VCaP (cell line): ENCODE measurements at regions not wholly inside any gene's neighbourhood (a gene's known extent, or its start where the extent isn't known, plus 50 kb on each side); places are given as distances from the start of the nearest gene placed in this dataset.

ENCODE experiments used
- H3K27ac ChIP-seq: fragments of 450-650 bp; 2 replicates; pipeline ENCODE4 v1.5.1; 2017
- TF ChIP-seq, protein P1 (sequence below): fragments of 450-650 bp; conservative IDR thresholded peaks from 2 replicates; pipeline ENCODE4 v1.5.1; 2017; ENCODE audit warnings: mild to moderate bottlenecking, moderate library complexity

GRCh38 chr1:29889776-29890175 lies 653.5 kb downstream of the PTPRU start:
- no peak overlapping the region for H3K27ac ChIP-seq
- TF ChIP-seq, protein P1, sequence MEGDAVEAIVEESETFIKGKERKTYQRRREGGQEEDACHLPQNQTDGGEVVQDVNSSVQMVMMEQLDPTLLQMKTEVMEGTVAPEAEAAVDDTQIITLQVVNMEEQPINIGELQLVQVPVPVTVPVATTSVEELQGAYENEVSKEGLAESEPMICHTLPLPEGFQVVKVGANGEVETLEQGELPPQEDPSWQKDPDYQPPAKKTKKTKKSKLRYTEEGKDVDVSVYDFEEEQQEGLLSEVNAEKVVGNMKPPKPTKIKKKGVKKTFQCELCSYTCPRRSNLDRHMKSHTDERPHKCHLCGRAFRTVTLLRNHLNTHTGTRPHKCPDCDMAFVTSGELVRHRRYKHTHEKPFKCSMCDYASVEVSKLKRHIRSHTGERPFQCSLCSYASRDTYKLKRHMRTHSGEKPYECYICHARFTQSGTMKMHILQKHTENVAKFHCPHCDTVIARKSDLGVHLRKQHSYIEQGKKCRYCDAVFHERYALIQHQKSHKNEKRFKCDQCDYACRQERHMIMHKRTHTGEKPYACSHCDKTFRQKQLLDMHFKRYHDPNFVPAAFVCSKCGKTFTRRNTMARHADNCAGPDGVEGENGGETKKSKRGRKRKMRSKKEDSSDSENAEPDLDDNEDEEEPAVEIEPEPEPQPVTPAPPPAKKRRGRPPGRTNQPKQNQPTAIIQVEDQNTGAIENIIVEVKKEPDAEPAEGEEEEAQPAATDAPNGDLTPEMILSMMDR, result no peak

- H3K27ac ChIP-seq, result no peak overlapping the region
- TF ChIP-seq, protein P1, result no peak
Measured at GRCh38 chr1:29884740-29885139, 648.4 kb downstream of the PTPRU start.

GRCh38 chr1:29883986-29884385 lies 647.7 kb downstream of the PTPRU start:
- no peak overlapping the region for H3K27ac ChIP-seq

GRCh38 chr1:29883411-29883832 lies 647.1 kb downstream of the PTPRU start:
- TF ChIP-seq, protein P1, result no peak
- H3K27ac ChIP-seq, result no peak overlapping the region

More at GRCh38 chr1:29883986-29884385, 647.7 kb downstream of the PTPRU start:
- TF ChIP-seq, protein P1, result no peak

DNA sequence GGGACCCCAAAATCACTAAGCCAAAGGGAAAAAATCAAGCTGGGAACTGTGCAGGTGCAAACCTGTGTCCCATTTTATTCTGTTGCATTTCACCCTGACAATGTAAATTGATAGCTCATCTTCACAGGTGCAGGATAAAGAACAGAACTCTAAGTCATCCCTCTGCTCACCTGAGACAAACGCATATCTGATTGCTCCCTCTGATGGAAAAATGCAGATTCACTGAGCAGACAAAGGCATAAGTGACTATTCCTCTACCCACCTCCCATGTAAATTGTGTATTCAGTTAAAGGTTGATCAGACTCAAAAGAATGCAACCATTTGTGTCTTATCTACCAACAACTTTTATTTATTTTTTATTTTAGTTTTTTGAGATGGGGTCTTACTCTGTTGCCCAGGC lies 644.2 kb downstream of the PTPRU start:
- TF ChIP-seq, protein P1, result peak; percentile 48
- no peak overlapping the region for H3K27ac ChIP-seq

DNA sequence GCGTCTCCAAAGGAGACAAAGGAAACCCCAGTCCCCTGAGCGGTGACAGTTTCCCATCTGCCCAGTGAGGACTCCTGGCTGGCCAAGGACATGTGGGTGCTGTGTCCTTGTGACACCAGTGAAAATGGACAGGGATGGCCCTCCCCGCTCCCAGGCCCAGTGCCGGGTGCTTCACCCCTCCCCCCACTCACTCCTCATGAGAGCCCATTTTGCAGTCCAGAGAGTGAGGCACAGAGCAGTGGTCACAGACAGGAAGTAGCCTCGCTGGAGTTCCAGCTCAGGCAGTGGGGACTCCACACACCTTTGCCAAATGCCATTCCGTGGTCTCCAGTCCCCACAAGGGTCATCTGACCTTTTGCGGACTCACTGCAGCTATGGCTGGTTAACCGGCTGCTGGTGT lies 642.9 kb downstream of the PTPRU start:
- no peak overlapping the region for H3K27ac ChIP-seq
- TF ChIP-seq, protein P1, result no peak

- H3K27ac ChIP-seq, result no peak overlapping the region
- TF ChIP-seq, protein P1, result no peak
Measured at GRCh38 chr1:29878501-29878900, 642.2 kb downstream of the PTPRU start.
